DOHH2 (cell line): ENCODE measurements at regions not wholly inside any gene's neighbourhood (a gene's known extent, or its start where the extent isn't known, plus 50 kb on each side); places are given as distances from the start of the nearest gene placed in this dataset.

Experiments
- H3F3A ChIP-seq: fragments of 200-600 bp; sonication (generic), shearing (Covaris generic); 2 replicates; pipeline ENCODE4 v1.6.0; 2016; ENCODE audit warnings: antibody characterized with exemption, mild to moderate bottlenecking; ENCODE audit not compliant: control insufficient read depth, insufficient read depth
- H3K27ac ChIP-seq: fragments of 200-600 bp; sonication (generic); 2 replicates; pipeline ENCODE4 v1.5.1; 2014; ENCODE audit warnings: low read depth, mild to moderate bottlenecking, low read length, moderate library complexity
- H3K27me3 ChIP-seq: fragments of 200-600 bp; sonication (generic); 2 replicates; pipeline ENCODE4 v1.6.1; 2014; ENCODE audit warnings: mild to moderate bottlenecking, low read length, mixed read lengths; ENCODE audit not compliant: control insufficient read depth
- H3K36me3 ChIP-seq: fragments of 200-600 bp; sonication (generic); 2 replicates; pipeline ENCODE4 v1.6.1; 2014; ENCODE audit warnings: mild to moderate bottlenecking, low read length, moderate library complexity, mixed read lengths; ENCODE audit not compliant: control insufficient read depth
- H3K4me1 ChIP-seq: fragments of 200-600 bp; sonication (generic); 2 replicates; pipeline ENCODE4 v1.6.1; 2014; ENCODE audit warnings: mild to moderate bottlenecking, low read length, mixed read lengths; ENCODE audit not compliant: control insufficient read depth
- H3K4me2 ChIP-seq: fragments of 200-600 bp; sonication (generic); 2 replicates; pipeline ENCODE4 v1.6.0; 2014; ENCODE audit warnings: mild to moderate bottlenecking, low read length, moderate library complexity
- H3K4me3 ChIP-seq: fragments of 200-600 bp; sonication (generic); 2 replicates; pipeline ENCODE4 v1.5.1; 2014; ENCODE audit warnings: mild to moderate bottlenecking, low read length, mixed read lengths
- H3K79me2 ChIP-seq: fragments of 200-600 bp; sonication (generic); 2 replicates; pipeline ENCODE4 v1.6.1; 2014; ENCODE audit warnings: mild to moderate bottlenecking, low read length, mixed read lengths; ENCODE audit not compliant: control insufficient read depth
- H3K9me2 ChIP-seq: fragments of 200-600 bp; sonication (generic); replicated peaks from 2 replicates; pipeline ENCODE4 v1.6.1; 2014; ENCODE audit warnings: mild to moderate bottlenecking, low read length, mixed read lengths; ENCODE audit not compliant: control insufficient read depth
- H3K9me3 ChIP-seq: fragments of 200-600 bp; sonication (generic); 2 replicates; pipeline ENCODE4 v1.6.1; 2014; ENCODE audit warnings: antibody characterized with exemption, low read length, mixed read lengths; ENCODE audit not compliant: control insufficient read depth, insufficient read depth
- H4K20me1 ChIP-seq: fragments of 200-600 bp; sonication (generic); 2 replicates; pipeline ENCODE4 v1.6.0; 2014; ENCODE audit warnings: low read depth, mild to moderate bottlenecking, antibody characterized with exemption, low read length, moderate library complexity; ENCODE audit not compliant: control insufficient read depth, insufficient read depth
- EZH2phosphoT487 ChIP-seq: fragments of 200-600 bp; sonication (generic); IDR thresholded peaks from 2 replicates; pipeline ENCODE4 v1.6.1; 2017; ENCODE audit warnings: borderline replicate concordance, mild to moderate bottlenecking, antibody characterized with exemption, low read length, moderate library complexity, mixed read lengths
- TF ChIP-seq, protein P1 (sequence below): fragments of 200-600 bp; sonication (generic); IDR thresholded peaks from one replicate; pipeline ENCODE4 v1.5.1; 2014; ENCODE audit warnings: antibody characterized with exemption, mild to moderate bottlenecking, low read depth, low read length; ENCODE audit not compliant: poor library complexity, severe bottlenecking

DNA sequence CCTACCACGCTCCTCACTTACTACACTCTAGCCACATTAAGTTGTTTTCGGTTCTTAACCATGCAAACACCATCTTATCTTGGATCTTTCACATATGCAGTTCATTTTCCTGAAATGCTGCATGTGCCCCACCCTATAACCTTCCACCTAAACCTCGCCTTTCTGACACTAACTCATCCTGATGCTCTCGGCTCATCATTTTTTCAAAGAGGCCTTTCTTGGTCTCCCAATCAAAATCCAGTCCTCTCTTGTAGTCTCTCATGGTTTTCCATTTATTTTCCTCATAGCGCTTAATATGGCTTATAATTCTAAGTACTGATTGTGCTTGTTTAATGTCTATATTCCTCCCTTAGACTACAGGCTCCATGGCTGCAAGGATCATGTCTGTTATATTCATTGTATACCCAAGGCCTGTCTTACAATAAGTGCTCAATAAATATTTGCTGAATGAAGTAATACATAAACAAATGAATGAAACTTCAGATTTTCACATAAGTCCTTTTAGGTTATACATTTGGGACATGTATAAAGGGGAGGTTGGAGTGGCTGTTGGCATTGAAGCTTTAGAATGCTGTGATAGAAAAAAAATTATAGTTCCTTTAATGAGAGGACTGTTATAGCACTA is 79.2 kb upstream of the CDC42BPA start:
- H3K9me2 ChIP-seq, result no peaks in the 10 kb centered on the region
- no peaks in the 10 kb centered on the region for H3K27me3 ChIP-seq
- no peak overlapping the region for H3K27ac ChIP-seq
- H4K20me1 ChIP-seq, result no peaks in the 10 kb centered on the region
- no peaks in the 10 kb centered on the region for H3K36me3 ChIP-seq
- H3K4me3 ChIP-seq, result no peak overlapping the region
- H3K4me1 ChIP-seq, result no peaks in the 10 kb centered on the region
- H3F3A ChIP-seq, result no peaks in the 10 kb centered on the region
- TF ChIP-seq, protein P1, sequence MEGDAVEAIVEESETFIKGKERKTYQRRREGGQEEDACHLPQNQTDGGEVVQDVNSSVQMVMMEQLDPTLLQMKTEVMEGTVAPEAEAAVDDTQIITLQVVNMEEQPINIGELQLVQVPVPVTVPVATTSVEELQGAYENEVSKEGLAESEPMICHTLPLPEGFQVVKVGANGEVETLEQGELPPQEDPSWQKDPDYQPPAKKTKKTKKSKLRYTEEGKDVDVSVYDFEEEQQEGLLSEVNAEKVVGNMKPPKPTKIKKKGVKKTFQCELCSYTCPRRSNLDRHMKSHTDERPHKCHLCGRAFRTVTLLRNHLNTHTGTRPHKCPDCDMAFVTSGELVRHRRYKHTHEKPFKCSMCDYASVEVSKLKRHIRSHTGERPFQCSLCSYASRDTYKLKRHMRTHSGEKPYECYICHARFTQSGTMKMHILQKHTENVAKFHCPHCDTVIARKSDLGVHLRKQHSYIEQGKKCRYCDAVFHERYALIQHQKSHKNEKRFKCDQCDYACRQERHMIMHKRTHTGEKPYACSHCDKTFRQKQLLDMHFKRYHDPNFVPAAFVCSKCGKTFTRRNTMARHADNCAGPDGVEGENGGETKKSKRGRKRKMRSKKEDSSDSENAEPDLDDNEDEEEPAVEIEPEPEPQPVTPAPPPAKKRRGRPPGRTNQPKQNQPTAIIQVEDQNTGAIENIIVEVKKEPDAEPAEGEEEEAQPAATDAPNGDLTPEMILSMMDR, result no peak
- no peak for TF ChIP-seq EZH2phosphoT487
- no peaks in the 10 kb centered on the region for H3K79me2 ChIP-seq
- H3K9me3 ChIP-seq, result no peaks in the 10 kb centered on the region
- no peak overlapping the region for H3K4me2 ChIP-seq

DNA sequence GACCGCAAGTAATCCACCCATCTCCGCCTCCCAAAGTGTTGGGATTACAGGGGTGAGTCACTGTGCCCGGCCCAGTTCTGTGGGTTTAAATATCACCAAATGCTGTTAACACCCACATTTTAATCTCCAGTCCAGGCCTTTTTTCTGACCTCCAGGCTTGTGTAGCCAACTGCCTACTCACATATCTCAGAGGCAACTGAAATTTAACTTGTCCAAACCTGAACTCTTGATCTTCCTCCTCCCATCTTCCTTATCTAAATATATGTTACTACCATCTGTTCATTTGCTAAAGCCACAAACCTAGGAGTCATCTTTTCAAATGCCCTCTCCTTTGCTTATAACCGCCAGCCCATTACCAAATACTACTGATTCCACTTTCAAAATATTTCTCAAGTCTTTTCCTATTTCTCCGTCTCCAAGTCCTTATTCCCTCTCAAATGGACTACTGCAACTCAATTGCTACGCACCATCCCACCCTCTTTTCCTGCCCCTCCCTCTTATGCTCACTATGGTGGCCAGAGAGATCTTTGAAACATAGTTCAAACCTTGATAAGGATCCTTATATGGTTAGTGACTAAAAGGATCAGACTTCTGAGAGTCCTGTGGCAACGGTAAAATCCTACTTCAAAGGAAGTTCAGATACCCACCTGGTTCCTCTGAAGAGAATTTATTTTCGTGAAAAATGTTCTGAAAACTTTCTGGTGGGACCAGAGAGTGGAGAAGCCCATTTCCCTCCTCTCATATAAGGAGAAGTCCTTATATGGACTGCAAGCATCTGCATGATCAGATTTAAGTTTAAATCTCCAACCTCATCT is 78.5 kb upstream of the CDC42BPA start:
- no peak overlapping the region for H3K4me2 ChIP-seq
- H4K20me1 ChIP-seq, result no peaks in the 10 kb centered on the region
- no peak for TF ChIP-seq EZH2phosphoT487
- TF ChIP-seq, protein P1, result no peak
- no peaks in the 10 kb centered on the region for H3K9me2 ChIP-seq
- no peaks in the 10 kb centered on the region for H3F3A ChIP-seq
- no peaks in the 10 kb centered on the region for H3K27me3 ChIP-seq
- no peaks in the 10 kb centered on the region for H3K9me3 ChIP-seq
- H3K4me1 ChIP-seq, result no peaks in the 10 kb centered on the region
- no peaks in the 10 kb centered on the region for H3K79me2 ChIP-seq
- H3K27ac ChIP-seq, result no peak overlapping the region
- H3K36me3 ChIP-seq, result no peaks in the 10 kb centered on the region
- H3K4me3 ChIP-seq, result no peak overlapping the region

DNA sequence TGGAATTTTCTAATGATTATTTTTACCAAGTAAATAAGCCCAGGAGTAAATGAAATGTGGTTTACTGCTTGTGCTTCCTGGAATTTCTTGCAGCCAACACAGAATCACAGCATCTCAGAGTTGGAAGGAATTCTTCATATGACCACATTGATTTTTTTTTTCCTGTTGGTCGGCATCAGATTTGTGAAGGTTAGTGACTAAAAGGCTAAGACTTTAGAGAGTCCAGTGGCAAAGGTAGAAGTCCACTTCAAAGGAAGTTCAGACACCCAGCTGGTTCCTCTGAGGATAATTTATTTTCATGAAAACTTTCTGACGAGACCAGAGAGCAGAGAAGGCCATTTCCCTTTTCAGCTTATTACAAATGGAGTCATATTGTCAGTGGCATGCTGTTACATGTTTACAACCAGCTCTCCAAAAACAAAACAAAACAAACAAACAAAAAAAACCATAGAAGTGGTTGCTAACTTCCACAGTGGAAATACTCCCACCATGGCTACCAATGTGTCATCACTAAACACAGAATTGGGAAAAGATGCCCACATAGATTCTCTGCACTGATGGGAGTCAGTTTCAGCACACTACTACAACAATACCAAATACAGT is 77.2 kb upstream of the CDC42BPA start:
- TF ChIP-seq EZH2phosphoT487, result no peak
- TF ChIP-seq, protein P1, result no peak
- Histone ChIP-seq H3K4me1 (no peaks in the 10 kb centered on the region), H4K20me1 (no peaks in the 10 kb centered on the region), H3K4me3 (no peak overlapping the region), H3K9me2 (no peaks in the 10 kb centered on the region), H3K79me2 (no peaks in the 10 kb centered on the region), H3K9me3 (no peaks in the 10 kb centered on the region), H3K27me3 (no peaks in the 10 kb centered on the region), H3K36me3 (no peaks in the 10 kb centered on the region), H3K4me2 (no peak overlapping the region), H3K27ac (no peak overlapping the region), H3F3A (no peaks in the 10 kb centered on the region)
